ENCODE measurements at regions not wholly inside any gene's neighbourhood (a gene's known extent, or its start where the extent isn't known, plus 50 kb on each side); places are given as distances from the start of the nearest gene placed in this dataset.

- H3K27ac ChIP-seq (ENCODE audit: low read depth in 2 of 2, low read length in 2 of 2): no peak overlapping the region
These were observed 418.9 kb upstream of the TMTC1 start for GRCh38 chr12:30202521-30203254.

GRCh38 chr12:30201301-30202160 lies 417.8 kb upstream of the TMTC1 start:
- H3K27ac ChIP-seq (ENCODE audit: low read depth in 2 of 2, low read length in 2 of 2): no peak overlapping the region
- no peak overlapping the region for H3K9ac ChIP-seq (ENCODE audit: low read depth in 1 of 2, low read length in 2 of 2)
- no peaks in the 10 kb centered on the region for H3K36me3 ChIP-seq (ENCODE audit: control insufficient read depth in 2 of 2, insufficient read depth in 2 of 2, low read length in 2 of 2)
- H3K4me1 ChIP-seq (ENCODE audit: control insufficient read depth in 2 of 2, insufficient read depth in 2 of 2, low read length in 2 of 2): no peaks in the 10 kb centered on the region
- H3K4me3 ChIP-seq (ENCODE audit: low read length in 2 of 2): no peak overlapping the region
- H3K27me3 ChIP-seq (ENCODE audit: control insufficient read depth in 2 of 2, insufficient read depth in 2 of 2, low read length in 2 of 2): no peaks in the 10 kb centered on the region
- no peaks in the 10 kb centered on the region for H3K9me3 ChIP-seq (ENCODE audit: control insufficient read depth in 2 of 2, low read length in 2 of 2)

More at GRCh38 chr12:30202521-30203254, 418.9 kb upstream of the TMTC1 start:
- Histone ChIP-seq H3K27me3 (ENCODE audit: control insufficient read depth in 2 of 2, insufficient read depth in 2 of 2, low read length in 2 of 2) (no peaks in the 10 kb centered on the region), H3K36me3 (ENCODE audit: control insufficient read depth in 2 of 2, insufficient read depth in 2 of 2, low read length in 2 of 2) (no peaks in the 10 kb centered on the region), H3K9me3 (ENCODE audit: control insufficient read depth in 2 of 2, low read length in 2 of 2) (no peaks in the 10 kb centered on the region), H3K4me3 (ENCODE audit: low read length in 2 of 2) (no peak overlapping the region), H3K9ac (ENCODE audit: low read depth in 1 of 2, low read length in 2 of 2) (no peak overlapping the region), H3K4me1 (ENCODE audit: control insufficient read depth in 2 of 2, insufficient read depth in 2 of 2, low read length in 2 of 2) (no peaks in the 10 kb centered on the region)

- Histone ChIP-seq H3K9ac (ENCODE audit: low read depth in 1 of 2, low read length in 2 of 2) (no peak overlapping the region), H3K4me1 (ENCODE audit: control insufficient read depth in 2 of 2, insufficient read depth in 2 of 2, low read length in 2 of 2) (no peaks in the 10 kb centered on the region), H3K9me3 (ENCODE audit: control insufficient read depth in 2 of 2, low read length in 2 of 2) (no peaks in the 10 kb centered on the region), H3K27me3 (ENCODE audit: control insufficient read depth in 2 of 2, insufficient read depth in 2 of 2, low read length in 2 of 2) (no peaks in the 10 kb centered on the region), H3K4me3 (ENCODE audit: low read length in 2 of 2) (no peak overlapping the region), H3K27ac (ENCODE audit: low read depth in 2 of 2, low read length in 2 of 2) (no peak overlapping the region), H3K36me3 (ENCODE audit: control insufficient read depth in 2 of 2, insufficient read depth in 2 of 2, low read length in 2 of 2) (no peaks in the 10 kb centered on the region)
These were observed 417.1 kb upstream of the TMTC1 start for GRCh38 chr12:30200864-30201263.

GRCh38 chr12:30197392-30198057 lies 413.8 kb upstream of the TMTC1 start:
- Histone ChIP-seq H3K27me3 (ENCODE audit: control insufficient read depth in 2 of 2, insufficient read depth in 2 of 2, low read length in 2 of 2) (no peaks in the 10 kb centered on the region), H3K4me1 (ENCODE audit: control insufficient read depth in 2 of 2, insufficient read depth in 2 of 2, low read length in 2 of 2) (no peaks in the 10 kb centered on the region), H3K27ac (ENCODE audit: low read depth in 2 of 2, low read length in 2 of 2) (no peak overlapping the region), H3K36me3 (ENCODE audit: control insufficient read depth in 2 of 2, insufficient read depth in 2 of 2, low read length in 2 of 2) (no peaks in the 10 kb centered on the region), H3K4me3 (ENCODE audit: low read length in 2 of 2) (no peak overlapping the region), H3K9me3 (ENCODE audit: control insufficient read depth in 2 of 2, low read length in 2 of 2) (no peaks in the 10 kb centered on the region), H3K9ac (ENCODE audit: low read depth in 1 of 2, low read length in 2 of 2) (no peak overlapping the region)

GRCh38 chr12:30191696-30192455 lies 408.1 kb upstream of the TMTC1 start:
- Histone ChIP-seq H3K4me1 (ENCODE audit: control insufficient read depth in 2 of 2, insufficient read depth in 2 of 2, low read length in 2 of 2) (no peaks in the 10 kb centered on the region), H3K27ac (ENCODE audit: low read depth in 2 of 2, low read length in 2 of 2) (no peak overlapping the region), H3K9ac (ENCODE audit: low read depth in 1 of 2, low read length in 2 of 2) (no peak overlapping the region), H3K9me3 (ENCODE audit: control insufficient read depth in 2 of 2, low read length in 2 of 2) (no peaks in the 10 kb centered on the region), H3K36me3 (ENCODE audit: control insufficient read depth in 2 of 2, insufficient read depth in 2 of 2, low read length in 2 of 2) (no peaks in the 10 kb centered on the region), H3K27me3 (ENCODE audit: control insufficient read depth in 2 of 2, insufficient read depth in 2 of 2, low read length in 2 of 2) (no peaks in the 10 kb centered on the region), H3K4me3 (ENCODE audit: low read length in 2 of 2) (no peak overlapping the region)

GRCh38 chr12:30188602-30189326 lies 405.0 kb upstream of the TMTC1 start:
- no peaks in the 10 kb centered on the region for H3K9me3 ChIP-seq (ENCODE audit: control insufficient read depth in 2 of 2, low read length in 2 of 2)
- H3K27ac ChIP-seq (ENCODE audit: low read depth in 2 of 2, low read length in 2 of 2): no peak overlapping the region
- H3K36me3 ChIP-seq (ENCODE audit: control insufficient read depth in 2 of 2, insufficient read depth in 2 of 2, low read length in 2 of 2): no peaks in the 10 kb centered on the region
- no peak overlapping the region for H3K9ac ChIP-seq (ENCODE audit: low read depth in 1 of 2, low read length in 2 of 2)
- H3K27me3 ChIP-seq (ENCODE audit: control insufficient read depth in 2 of 2, insufficient read depth in 2 of 2, low read length in 2 of 2): no peaks in the 10 kb centered on the region
- no peak overlapping the region for H3K4me3 ChIP-seq (ENCODE audit: low read length in 2 of 2)
- no peaks in the 10 kb centered on the region for H3K4me1 ChIP-seq (ENCODE audit: control insufficient read depth in 2 of 2, insufficient read depth in 2 of 2, low read length in 2 of 2)

GRCh38 chr12:30187426-30187825 lies 403.7 kb upstream of the TMTC1 start:
- H3K9me3 ChIP-seq (ENCODE audit: control insufficient read depth in 2 of 2, low read length in 2 of 2): no peaks in the 10 kb centered on the region
- H3K27ac ChIP-seq (ENCODE audit: low read depth in 2 of 2, low read length in 2 of 2): no peak overlapping the region
- H3K9ac ChIP-seq (ENCODE audit: low read depth in 1 of 2, low read length in 2 of 2): no peak overlapping the region
- H3K27me3 ChIP-seq (ENCODE audit: control insufficient read depth in 2 of 2, insufficient read depth in 2 of 2, low read length in 2 of 2): no peaks in the 10 kb centered on the region
- H3K36me3 ChIP-seq (ENCODE audit: control insufficient read depth in 2 of 2, insufficient read depth in 2 of 2, low read length in 2 of 2): no peaks in the 10 kb centered on the region
- H3K4me3 ChIP-seq (ENCODE audit: low read length in 2 of 2): no peak overlapping the region
- no peaks in the 10 kb centered on the region for H3K4me1 ChIP-seq (ENCODE audit: control insufficient read depth in 2 of 2, insufficient read depth in 2 of 2, low read length in 2 of 2)

- Histone ChIP-seq H3K27ac (ENCODE audit: low read depth in 2 of 2, low read length in 2 of 2) (no peak overlapping the region), H3K9ac (ENCODE audit: low read depth in 1 of 2, low read length in 2 of 2) (no peak overlapping the region), H3K4me3 (ENCODE audit: low read length in 2 of 2) (no peak overlapping the region), H3K4me1 (ENCODE audit: control insufficient read depth in 2 of 2, insufficient read depth in 2 of 2, low read length in 2 of 2) (no peaks in the 10 kb centered on the region), H3K27me3 (ENCODE audit: control insufficient read depth in 2 of 2, insufficient read depth in 2 of 2, low read length in 2 of 2) (no peaks in the 10 kb centered on the region), H3K36me3 (ENCODE audit: control insufficient read depth in 2 of 2, insufficient read depth in 2 of 2, low read length in 2 of 2) (no peaks in the 10 kb centered on the region), H3K9me3 (ENCODE audit: control insufficient read depth in 2 of 2, low read length in 2 of 2) (peaks cover 0 to 3% of the 10 kb centered on the region in 2 donors)
These were observed 397.6 kb upstream of the TMTC1 start for GRCh38 chr12:30181334-30181733.

- H3K36me3 ChIP-seq (ENCODE audit: control insufficient read depth in 2 of 2, insufficient read depth in 2 of 2, low read length in 2 of 2): no peaks in the 10 kb centered on the region
- H3K27me3 ChIP-seq (ENCODE audit: control insufficient read depth in 2 of 2, insufficient read depth in 2 of 2, low read length in 2 of 2): no peaks in the 10 kb centered on the region
- no peak overlapping the region for H3K9ac ChIP-seq (ENCODE audit: low read depth in 1 of 2, low read length in 2 of 2)
- H3K9me3 ChIP-seq (ENCODE audit: control insufficient read depth in 2 of 2, low read length in 2 of 2): peaks cover 0 to 3% of the 10 kb centered on the region in 2 donors
- no peak overlapping the region for H3K27ac ChIP-seq (ENCODE audit: low read depth in 2 of 2, low read length in 2 of 2)
- H3K4me1 ChIP-seq (ENCODE audit: control insufficient read depth in 2 of 2, insufficient read depth in 2 of 2, low read length in 2 of 2): no peaks in the 10 kb centered on the region
- H3K4me3 ChIP-seq (ENCODE audit: low read length in 2 of 2): no peak overlapping the region
These were observed 396.9 kb upstream of the TMTC1 start for GRCh38 chr12:30180602-30181001.

Data from mucosa of rectum (tissue), 2 donors.